ENCODE measurements at regions not wholly inside any gene's neighbourhood (a gene's known extent, or its start where the extent isn't known, plus 50 kb on each side); places are given as distances from the start of the nearest gene placed in this dataset.

- Histone ChIP-seq H3K4me1 (no peaks in the 10 kb centered on the region), H3K36me3 (ENCODE audit: control insufficient read depth, insufficient read depth, low read length) (no peaks in the 10 kb centered on the region), H3K9ac (no peak overlapping the region), H3K27ac (no peak overlapping the region), H3K4me2 (ENCODE audit: low read length) (no peak overlapping the region), H3K27me3 (ENCODE audit: control insufficient read depth, insufficient read depth, low read length) (no peaks in the 10 kb centered on the region), H2AFZ (no peak overlapping the region), H3K79me2 (no peaks in the 10 kb centered on the region), H3K9me3 (ENCODE audit: control insufficient read depth, low read length) (no peaks in the 10 kb centered on the region), H3K4me3 (ENCODE audit: low read depth, low read length) (no peak overlapping the region)
- TF ChIP-seq, protein P1, sequence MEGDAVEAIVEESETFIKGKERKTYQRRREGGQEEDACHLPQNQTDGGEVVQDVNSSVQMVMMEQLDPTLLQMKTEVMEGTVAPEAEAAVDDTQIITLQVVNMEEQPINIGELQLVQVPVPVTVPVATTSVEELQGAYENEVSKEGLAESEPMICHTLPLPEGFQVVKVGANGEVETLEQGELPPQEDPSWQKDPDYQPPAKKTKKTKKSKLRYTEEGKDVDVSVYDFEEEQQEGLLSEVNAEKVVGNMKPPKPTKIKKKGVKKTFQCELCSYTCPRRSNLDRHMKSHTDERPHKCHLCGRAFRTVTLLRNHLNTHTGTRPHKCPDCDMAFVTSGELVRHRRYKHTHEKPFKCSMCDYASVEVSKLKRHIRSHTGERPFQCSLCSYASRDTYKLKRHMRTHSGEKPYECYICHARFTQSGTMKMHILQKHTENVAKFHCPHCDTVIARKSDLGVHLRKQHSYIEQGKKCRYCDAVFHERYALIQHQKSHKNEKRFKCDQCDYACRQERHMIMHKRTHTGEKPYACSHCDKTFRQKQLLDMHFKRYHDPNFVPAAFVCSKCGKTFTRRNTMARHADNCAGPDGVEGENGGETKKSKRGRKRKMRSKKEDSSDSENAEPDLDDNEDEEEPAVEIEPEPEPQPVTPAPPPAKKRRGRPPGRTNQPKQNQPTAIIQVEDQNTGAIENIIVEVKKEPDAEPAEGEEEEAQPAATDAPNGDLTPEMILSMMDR (IDR thresholded peaks at IDR 0.05): no peak
Measured at GRCh38 chr14:98754343-98755020, 517.5 kb downstream of the BCL11B start.

GRCh38 chr14:98756749-98757148, 515.2 kb downstream of the BCL11B start:
- no peaks in the 10 kb centered on the region for H3K79me2 ChIP-seq
- peaks cover 3% of the 10 kb centered on the region for H3K27me3 ChIP-seq (ENCODE audit: control insufficient read depth, insufficient read depth, low read length)
- H2AFZ ChIP-seq: no peak overlapping the region
- no peaks in the 10 kb centered on the region for H3K36me3 ChIP-seq (ENCODE audit: control insufficient read depth, insufficient read depth, low read length)
- H3K4me2 ChIP-seq (ENCODE audit: low read length): no peak overlapping the region
- no peak overlapping the region for H3K9ac ChIP-seq
- H3K4me1 ChIP-seq: no peaks in the 10 kb centered on the region
- no peaks in the 10 kb centered on the region for H3K9me3 ChIP-seq (ENCODE audit: control insufficient read depth, low read length)
- TF ChIP-seq, protein P1 (IDR thresholded peaks at IDR 0.05): no peak
- no peak overlapping the region for H3K27ac ChIP-seq
- no peak overlapping the region for H3K4me3 ChIP-seq (ENCODE audit: low read depth, low read length)

- Histone ChIP-seq H3K4me2 (ENCODE audit: low read length) (no peak overlapping the region), H3K9ac (no peak overlapping the region), H3K79me2 (no peaks in the 10 kb centered on the region), H3K9me3 (ENCODE audit: control insufficient read depth, low read length) (no peaks in the 10 kb centered on the region), H3K36me3 (ENCODE audit: control insufficient read depth, insufficient read depth, low read length) (no peaks in the 10 kb centered on the region), H2AFZ (no peak overlapping the region), H3K27ac (no peak overlapping the region), H3K4me3 (ENCODE audit: low read depth, low read length) (no peak overlapping the region), H3K4me1 (no peaks in the 10 kb centered on the region), H3K27me3 (ENCODE audit: control insufficient read depth, insufficient read depth, low read length) (peaks cover 3% of the 10 kb centered on the region)
- TF ChIP-seq, protein P1 (IDR thresholded peaks at IDR 0.05): no peak
Measured at GRCh38 chr14:98758440-98758839, 513.6 kb downstream of the BCL11B start.

- no peak overlapping the region for H3K27ac ChIP-seq
Measured at GRCh38 chr14:98761993-98762392, 510.0 kb downstream of the BCL11B start.

More at GRCh38 chr14:98761993-98762392, 510.0 kb downstream of the BCL11B start:
- TF ChIP-seq, protein P1 (IDR thresholded peaks at IDR 0.05): no peak
- H2AFZ ChIP-seq: no peak overlapping the region
- no peaks in the 10 kb centered on the region for H3K36me3 ChIP-seq (ENCODE audit: control insufficient read depth, insufficient read depth, low read length)
- no peaks in the 10 kb centered on the region for H3K9me3 ChIP-seq (ENCODE audit: control insufficient read depth, low read length)
- H3K27me3 ChIP-seq (ENCODE audit: control insufficient read depth, insufficient read depth, low read length): peaks cover 3% of the 10 kb centered on the region
- no peak overlapping the region for H3K4me3 ChIP-seq (ENCODE audit: low read depth, low read length)
- no peak overlapping the region for H3K9ac ChIP-seq
- H3K79me2 ChIP-seq: no peaks in the 10 kb centered on the region
- no peaks in the 10 kb centered on the region for H3K4me1 ChIP-seq
- H3K4me2 ChIP-seq (ENCODE audit: low read length): no peak overlapping the region
